IPS DF 4.7 (cell line): ENCODE measurements at regions not wholly inside any gene's neighbourhood (a gene's known extent, or its start where the extent isn't known, plus 50 kb on each side); places are given as distances from the start of the nearest gene placed in this dataset.

ENCODE experiments used
- DNase-seq: peaks from one replicate; pipeline ENCODE4 v3.0.0-alpha.2; 2013; ENCODE audit warnings: low spot score; ENCODE audit errors: extremely low read depth

DNA sequence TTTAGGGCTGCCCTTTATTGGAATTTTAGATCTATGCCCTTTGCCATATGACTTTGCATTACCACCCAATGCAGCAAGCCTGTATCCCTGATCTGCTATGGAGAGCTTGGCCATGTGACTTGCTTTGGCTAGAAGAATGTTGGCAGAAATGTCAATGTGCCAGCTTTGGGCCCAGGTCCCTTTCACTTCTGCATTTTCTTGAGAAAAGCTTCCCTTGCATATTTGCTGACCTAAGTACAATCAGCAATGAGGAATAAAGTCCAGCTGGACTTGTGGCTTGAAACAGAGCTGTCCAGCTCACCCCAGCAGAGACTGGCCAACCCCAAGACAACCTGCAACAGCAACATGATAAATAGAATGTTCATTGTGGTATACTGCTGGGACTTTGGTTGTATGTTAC lies 135.9 kb downstream of the PAH start:
- DNase-seq = no peak

GRCh38 chr12:102776041-102776440 lies 141.0 kb downstream of the PAH start:
- no peak for DNase-seq

GRCh38 chr12:102769323-102769916 lies 147.6 kb downstream of the PAH start:
- peak; percentile 56 for DNase-seq

- no peak for DNase-seq
These were observed 150.1 kb downstream of the PAH start for GRCh38 chr12:102766961-102767360.

GRCh38 chr12:102765736-102766135 lies 151.3 kb downstream of the PAH start:
- no peak for DNase-seq

- no peak for DNase-seq
These were observed 153.6 kb downstream of the PAH start for GRCh38 chr12:102763471-102763870.

DNA sequence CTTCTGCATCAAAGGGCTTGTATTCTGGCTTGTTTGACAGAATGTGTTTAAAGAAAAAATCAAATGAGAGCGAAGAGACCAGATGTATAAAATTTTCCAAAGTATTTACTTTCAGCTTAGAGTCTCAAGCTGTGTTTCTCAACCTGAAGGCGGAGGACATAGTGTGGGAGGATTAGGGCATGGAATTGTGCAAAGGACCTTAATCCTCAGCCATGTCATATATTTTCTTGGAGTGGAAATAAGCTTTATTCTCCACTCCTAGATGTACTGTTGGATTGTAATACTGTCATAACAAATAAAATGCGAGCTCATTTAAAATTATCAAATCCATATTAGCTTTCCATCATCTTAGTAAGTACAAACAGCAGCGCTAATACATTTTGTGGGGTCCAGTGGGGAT lies 154.0 kb downstream of the PAH start:
- no peak for DNase-seq

DNA sequence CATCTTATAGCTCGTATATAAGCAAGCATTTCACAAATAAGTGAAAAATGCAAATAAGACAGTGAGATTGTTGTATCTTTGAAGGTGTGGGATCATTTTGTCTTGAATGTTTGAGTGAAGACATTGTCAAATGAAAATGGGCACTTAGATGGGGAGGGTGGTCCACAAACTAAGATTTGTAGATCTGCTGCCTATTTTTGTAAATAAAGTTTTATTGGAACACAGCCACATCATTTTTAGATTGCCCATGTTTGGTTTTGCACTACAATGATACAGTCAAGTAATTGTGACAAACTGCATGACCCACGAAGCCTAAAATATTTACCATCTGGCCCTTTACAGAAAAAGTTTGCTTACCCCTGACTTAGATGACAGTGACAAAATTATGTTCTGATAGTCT lies 156.7 kb downstream of the PAH start:
- DNase-seq = no peak

DNA sequence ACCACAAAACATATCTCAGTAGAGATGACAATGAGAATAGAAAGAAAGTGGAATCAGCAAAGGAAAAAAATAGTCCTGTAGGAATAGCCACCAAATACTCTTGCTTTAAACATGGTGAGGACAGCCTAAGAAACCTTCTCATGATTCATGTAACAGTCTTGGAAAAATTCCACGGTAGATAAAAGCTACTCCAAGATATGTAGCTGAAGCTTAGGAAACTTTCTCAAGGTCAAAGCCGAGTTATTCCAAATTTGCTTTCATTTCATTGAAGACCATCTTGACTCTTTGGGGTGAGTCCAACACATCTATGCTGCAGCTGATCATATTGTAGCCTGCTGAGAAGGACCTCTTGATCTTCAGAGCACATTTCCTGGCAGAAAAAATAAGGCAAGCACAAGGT lies 157.6 kb downstream of the PAH start:
- no peak for DNase-seq

DNA sequence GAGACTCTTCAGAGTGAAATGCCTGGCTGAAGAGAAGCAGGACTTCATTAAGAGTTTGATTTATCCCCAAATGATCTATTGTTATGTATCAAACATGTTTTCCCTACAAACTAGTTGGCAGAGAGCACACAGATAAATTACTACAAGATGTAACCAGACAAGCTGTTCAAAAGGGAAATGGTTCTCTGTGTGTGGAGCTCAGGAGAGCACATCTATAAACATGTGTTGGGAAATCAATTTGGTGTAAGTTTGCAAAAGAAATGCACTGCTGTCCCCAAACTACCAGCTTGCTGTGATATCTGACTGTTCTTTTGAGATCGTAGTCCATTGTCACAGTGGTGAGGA lies 159.2 kb downstream of the PAH start:
- no peak for DNase-seq

DNA sequence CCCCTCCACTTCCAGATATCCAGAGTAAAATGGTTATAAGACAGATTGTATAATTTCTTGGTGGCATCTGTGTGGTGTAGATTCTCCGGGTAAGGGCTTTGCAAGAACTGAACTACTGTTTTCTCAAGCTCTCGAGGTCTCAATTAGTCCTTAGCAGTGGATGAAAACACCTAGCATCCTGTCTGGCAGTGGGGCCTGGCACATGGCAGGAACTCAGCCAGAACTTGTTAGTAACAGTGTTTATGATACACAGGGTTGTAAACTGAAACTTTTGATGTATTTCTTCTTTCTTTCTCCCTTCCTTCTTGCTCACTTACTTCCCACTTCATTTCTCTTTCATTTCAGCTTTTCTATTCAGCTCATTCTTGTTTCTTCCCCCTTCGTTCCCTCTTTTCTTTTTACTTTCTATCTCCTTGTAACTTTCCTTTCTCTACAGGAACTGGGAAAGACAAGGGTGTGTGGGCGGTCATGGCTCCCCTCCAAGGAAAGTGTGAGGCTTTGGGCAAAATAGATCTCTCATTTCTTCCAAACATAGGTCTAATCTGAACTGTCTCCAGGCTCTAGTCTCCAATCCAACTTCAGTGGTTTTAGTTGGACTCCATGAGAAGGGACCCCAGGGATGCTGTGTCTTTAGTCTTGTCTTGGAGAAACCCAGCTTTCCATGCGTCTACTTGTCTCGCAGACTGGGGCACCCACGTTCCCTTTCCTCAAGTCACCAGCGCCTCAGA lies 159.7 kb downstream of the PAH start:
- DNase-seq = no peak

- DNase-seq = no peak
These were observed 160.5 kb downstream of the PAH start for GRCh38 chr12:102756530-102756929.

DNA sequence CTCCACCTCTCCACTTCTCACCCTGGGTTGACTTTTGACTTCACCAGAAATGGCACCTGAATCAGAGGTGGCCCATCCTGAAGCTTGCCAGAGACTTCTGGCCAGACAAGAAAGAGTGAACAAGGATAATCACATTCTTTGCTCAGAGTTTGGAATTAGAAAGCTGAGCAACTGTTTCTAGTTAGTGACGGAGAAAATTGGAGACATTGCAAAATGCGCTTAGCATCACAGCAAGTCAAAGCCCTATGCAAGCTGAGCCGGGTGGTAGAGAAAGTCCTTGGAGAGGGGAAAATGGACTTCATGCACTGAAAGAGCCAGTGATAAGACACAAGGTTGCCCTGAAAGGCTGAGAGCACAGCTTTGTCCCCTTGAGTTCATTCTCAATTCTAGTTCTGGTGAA lies 161.8 kb downstream of the PAH start:
- no peak for DNase-seq

DNA sequence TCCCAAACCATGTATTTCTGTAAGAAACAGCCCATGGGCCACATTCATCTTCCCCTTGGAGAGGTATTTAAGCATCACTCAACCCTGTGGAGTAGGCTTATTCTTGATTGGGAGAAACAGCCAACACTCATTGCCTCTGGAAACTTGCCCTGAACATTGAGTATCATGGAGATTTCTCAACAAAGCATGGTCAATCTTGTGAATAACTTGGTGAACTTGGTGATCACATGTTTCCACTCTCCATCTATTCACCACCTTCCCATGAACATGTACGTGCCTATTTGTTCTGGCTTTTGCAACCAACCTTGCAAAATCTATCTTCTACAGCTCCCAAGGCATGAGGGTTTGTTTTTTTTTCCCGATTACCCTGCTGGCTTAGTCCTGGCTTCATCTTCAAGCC lies 163.2 kb downstream of the PAH start:
- no peak for DNase-seq

DNA sequence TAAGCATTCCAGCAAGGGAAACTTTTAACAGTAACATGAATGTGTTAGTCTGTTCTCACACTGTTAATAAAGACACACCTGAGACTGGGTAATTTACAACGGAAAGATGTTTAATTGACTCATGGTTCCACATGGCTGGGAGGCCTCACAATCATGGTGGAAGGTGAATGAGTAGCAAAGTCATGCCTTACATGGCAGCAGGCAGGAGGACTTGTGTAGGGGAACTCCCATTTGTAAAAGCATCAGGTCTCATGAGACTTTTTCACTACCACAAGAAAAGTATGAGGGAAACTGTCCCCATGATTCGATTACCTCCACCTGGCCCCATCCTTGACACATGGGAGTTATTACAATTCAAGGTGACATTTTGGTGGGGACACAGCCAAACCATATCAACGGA lies 168.3 kb downstream of the PAH start:
- DNase-seq = no peak

- DNase-seq = no peak
These were observed 170.1 kb downstream of the PAH start for GRCh38 chr12:102746963-102747362.

- no peak for DNase-seq
These were observed 171.0 kb downstream of the PAH start for GRCh38 chr12:102745971-102746600.

DNA sequence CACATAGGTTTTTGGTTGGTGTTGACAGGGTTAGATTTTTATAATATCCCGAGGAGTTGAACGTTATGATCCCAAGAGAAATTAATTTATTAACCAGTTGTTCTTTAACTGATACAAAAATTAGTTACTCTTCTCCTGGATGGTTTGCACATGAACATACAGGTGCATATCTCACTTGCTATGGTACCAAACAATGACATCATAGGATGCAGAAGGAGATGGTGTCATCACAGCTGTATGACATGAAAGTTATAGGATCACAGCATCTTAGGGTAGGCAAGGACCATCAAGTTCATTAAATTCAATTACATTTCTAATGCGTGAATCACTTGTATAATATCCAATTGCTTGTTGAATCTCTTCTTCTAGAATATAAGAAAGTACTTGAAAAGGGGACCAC lies 175.8 kb downstream of the PAH start:
- DNase-seq = no peak

- no peak for DNase-seq
These were observed 176.7 kb downstream of the PAH start for GRCh38 chr12:102740141-102740955.

- no peak for DNase-seq
These were observed 180.7 kb downstream of the PAH start for GRCh38 chr12:102736328-102736727.

- no peak for DNase-seq
These were observed 181.9 kb downstream of the PAH start for GRCh38 chr12:102735104-102735503.

- no peak for DNase-seq
These were observed 186.0 kb downstream of the PAH start for GRCh38 chr12:102730996-102731395.
